Keratinocyte (primary cell): ENCODE measurements at regions not wholly inside any gene's neighbourhood (a gene's known extent, or its start where the extent isn't known, plus 50 kb on each side); places are given as distances from the start of the nearest gene placed in this dataset.
A peak's percentile ranks its signal among the peaks of the same experiment; 100 is the strongest.

Source experiments
- DNase-seq: peaks from one replicate; pipeline ENCODE4 v3.0.0-alpha.2; 2011; ENCODE audit warnings: low read depth, missing footprints, low spot score
- FAIRE-seq: peaks from 2 replicates; lab custom pipeline; 2011; peaks lifted over from hg19 to GRCh38; lab: Jason Lieb, UNC
- H2AFZ ChIP-seq: 2 replicates; pipeline ENCODE4 v1.6.0; 2012; ENCODE audit warnings: low read length, control low read depth, inconsistent platforms; ENCODE audit not compliant: control insufficient read depth
- H3K27ac ChIP-seq: 2 replicates; pipeline ENCODE4 v1.5.1; 2011; ENCODE audit warnings: low read length; ENCODE audit not compliant: control insufficient read depth, insufficient read depth
- H3K27me3 ChIP-seq: 3 replicates; pipeline ENCODE4 v1.6.0; 2011; ENCODE audit warnings: low read length; ENCODE audit not compliant: control insufficient read depth, insufficient read depth; ENCODE audit errors: extremely low read depth
- H3K36me3 ChIP-seq, 2 experiments: 2 replicates in 1 of 2; 3 replicates in 1 of 2; pipeline ENCODE4 v1.5.1; 2011; ENCODE audit warnings: low read length in 2 of 2, mild to moderate bottlenecking in 1 of 2; ENCODE audit not compliant: control insufficient read depth in 2 of 2, insufficient read depth in 2 of 2; ENCODE audit errors: extremely low read depth in 1 of 2
- H3K4me1 ChIP-seq: 3 replicates; pipeline ENCODE4 v1.5.1; 2011; ENCODE audit warnings: low read length; ENCODE audit not compliant: control insufficient read depth, insufficient read depth; ENCODE audit errors: extremely low read depth
- H3K4me2 ChIP-seq: 3 replicates; pipeline ENCODE4 v1.6.0; 2011; ENCODE audit warnings: low read depth, low read length; ENCODE audit not compliant: control insufficient read depth, insufficient read depth; ENCODE audit errors: extremely low read depth
- H3K4me3 ChIP-seq, 3 experiments: fragments of 200-600 bp in 1 of 3; sonication (generic) in 1 of 3; 2 replicates in 2 of 3; 3 replicates in 1 of 3; pipeline ENCODE4 v1.5.1; 2011 to 2016; ENCODE audit warnings: low read length in 3 of 3, mild to moderate bottlenecking in 3 of 3, control low read depth in 2 of 3, inconsistent platforms in 1 of 3, low read depth in 1 of 3, mixed read lengths in 1 of 3, mixed run types in 1 of 3, moderate library complexity in 1 of 3; ENCODE audit not compliant: control insufficient read depth in 2 of 3, insufficient read depth in 2 of 3; ENCODE audit errors: extremely low read depth in 1 of 3
- H3K79me2 ChIP-seq: 2 replicates; pipeline ENCODE4 v1.6.0; 2012; ENCODE audit warnings: low read length; ENCODE audit not compliant: control insufficient read depth, insufficient read depth
- H3K9ac ChIP-seq: 3 replicates; pipeline ENCODE4 v1.6.0; 2011; ENCODE audit warnings: low read length; ENCODE audit not compliant: control insufficient read depth, insufficient read depth; ENCODE audit errors: extremely low read depth
- H3K9me1 ChIP-seq: 3 replicates; pipeline ENCODE4 v1.6.0; 2011; ENCODE audit warnings: low read length; ENCODE audit not compliant: control insufficient read depth, insufficient read depth; ENCODE audit errors: extremely low read depth
- H3K9me3 ChIP-seq: 2 replicates; pipeline ENCODE4 v1.5.1; 2012; ENCODE audit warnings: low read depth, low read length; ENCODE audit not compliant: control insufficient read depth
- H4K20me1 ChIP-seq: 3 replicates; pipeline ENCODE4 v1.6.0; 2011; ENCODE audit warnings: low read length; ENCODE audit not compliant: control insufficient read depth, insufficient read depth; ENCODE audit errors: extremely low read depth
- EZH2 ChIP-seq: IDR thresholded peaks from one replicate; pipeline ENCODE4 v1.6.1; 2012; ENCODE audit warnings: inconsistent platforms, mild to moderate bottlenecking, low read length, moderate library complexity
- dilution Hi-C: fragments of 300-500 bp; cut with MboI; formaldehyde crosslinking; loops from one replicate; pipeline ENCODE4 v1.7.0; 2020; ENCODE audit warnings: low sequenced_read_pairs; ENCODE audit not compliant: extremely low pct_ligation_motif_present
- TF ChIP-seq, protein P1 (sequence below), 3 experiments: IDR thresholded peaks in 1 of 3; conservative IDR thresholded peaks in 1 of 3; optimal IDR thresholded peaks in 1 of 3; 2 replicates in 2 of 3; 3 replicates in 1 of 3; pipeline versions ENCODE3 to v1.5.1; 2011; ENCODE audit warnings: low read length in 3 of 3, mild to moderate bottlenecking in 3 of 3, moderate library complexity in 2 of 3, control low read depth in 1 of 3, inconsistent platforms in 1 of 3; ENCODE audit not compliant: insufficient read depth in 2 of 3; ENCODE audit errors: extremely low read depth in 1 of 3

DNA sequence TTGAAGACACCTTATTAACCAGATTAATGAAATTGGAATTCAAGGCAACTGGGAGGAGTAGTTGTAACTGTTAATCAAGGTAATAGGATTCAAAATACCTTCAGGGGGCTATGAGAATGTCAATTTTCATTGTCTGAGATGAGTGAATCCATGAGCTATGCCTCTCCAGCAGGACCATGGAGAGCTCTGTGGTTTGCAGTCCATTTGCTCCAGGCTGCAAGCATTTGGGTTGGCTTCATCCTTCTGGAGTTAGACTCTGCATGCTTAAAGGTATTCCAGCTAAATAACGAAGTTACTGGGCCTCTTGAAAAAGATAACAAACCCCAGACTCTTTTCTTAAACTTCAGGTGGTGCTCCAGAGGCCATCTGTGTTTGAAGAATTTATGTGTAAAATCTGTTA is 207.1 kb upstream of the SLC8A1 start:
- DNase-seq (no peak), FAIRE-seq (peak; percentile 83)
- Histone ChIP-seq H3K4me2 (no peak overlapping the region), H3K27me3 (no peaks in the 10 kb centered on the region), H4K20me1 (no peaks in the 10 kb centered on the region), H3K27ac (no peak overlapping the region), H3K36me3 (no peaks in the 10 kb centered on the region), H2AFZ (no peak overlapping the region), H3K4me1 (peaks cover 6% of the 10 kb centered on the region), H3K9me3 (no peaks in the 10 kb centered on the region), H3K4me3 (no peak overlapping the region), H3K9me1 (no peaks in the 10 kb centered on the region), H3K9ac (no peak overlapping the region), H3K79me2 (no peaks in the 10 kb centered on the region)
- TF ChIP-seq EZH2, result no peak
- dilution Hi-C loops, result no loop called here

DNA sequence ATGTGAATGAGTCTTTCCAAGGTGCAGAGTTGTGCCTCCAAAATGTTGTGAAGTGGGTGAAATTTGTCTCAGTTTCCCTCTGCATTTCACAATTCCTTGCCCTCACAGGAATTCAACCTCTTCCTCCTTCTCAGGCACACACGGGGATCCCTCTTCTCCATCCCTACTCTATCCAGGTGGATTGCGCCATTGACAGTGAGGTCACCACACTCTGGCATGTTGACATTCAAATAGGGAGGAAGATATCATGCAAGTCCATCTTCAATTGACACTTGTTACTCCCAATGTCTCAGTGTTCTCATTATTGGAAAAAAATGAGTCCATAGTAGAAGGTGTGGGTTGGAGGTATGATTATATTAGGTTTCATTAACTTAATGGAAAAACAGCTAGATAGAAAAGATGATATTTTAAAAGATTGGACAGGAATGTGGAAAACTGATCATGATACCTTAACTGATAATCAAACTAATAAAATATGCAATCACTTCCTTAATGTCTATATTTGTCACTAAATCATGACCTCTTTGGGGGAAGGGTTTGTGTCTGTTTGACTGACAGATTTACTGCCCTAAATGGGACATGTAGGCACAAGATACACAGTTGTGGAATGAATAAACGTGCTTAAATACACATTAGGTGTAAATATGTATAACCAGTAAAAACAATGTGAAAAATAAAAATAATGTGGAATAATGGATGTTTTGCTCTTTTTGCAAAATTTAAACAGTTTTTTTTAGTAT is 213.8 kb upstream of the SLC8A1 start:
- H2AFZ ChIP-seq, result no peak overlapping the region
- H3K79me2 ChIP-seq, result no peaks in the 10 kb centered on the region
- H3K36me3 ChIP-seq, result no peaks in the 10 kb centered on the region
- no peaks in the 10 kb centered on the region for H3K9me1 ChIP-seq
- H3K4me3 ChIP-seq, result no peak overlapping the region
- no peaks in the 10 kb centered on the region for H3K27me3 ChIP-seq
- dilution Hi-C loops, result no loop called here
- FAIRE-seq (no peak), DNase-seq (no peak)
- H4K20me1 ChIP-seq, result no peaks in the 10 kb centered on the region
- no peak overlapping the region for H3K27ac ChIP-seq
- TF ChIP-seq EZH2, result no peak
- TF ChIP-seq, protein P1, sequence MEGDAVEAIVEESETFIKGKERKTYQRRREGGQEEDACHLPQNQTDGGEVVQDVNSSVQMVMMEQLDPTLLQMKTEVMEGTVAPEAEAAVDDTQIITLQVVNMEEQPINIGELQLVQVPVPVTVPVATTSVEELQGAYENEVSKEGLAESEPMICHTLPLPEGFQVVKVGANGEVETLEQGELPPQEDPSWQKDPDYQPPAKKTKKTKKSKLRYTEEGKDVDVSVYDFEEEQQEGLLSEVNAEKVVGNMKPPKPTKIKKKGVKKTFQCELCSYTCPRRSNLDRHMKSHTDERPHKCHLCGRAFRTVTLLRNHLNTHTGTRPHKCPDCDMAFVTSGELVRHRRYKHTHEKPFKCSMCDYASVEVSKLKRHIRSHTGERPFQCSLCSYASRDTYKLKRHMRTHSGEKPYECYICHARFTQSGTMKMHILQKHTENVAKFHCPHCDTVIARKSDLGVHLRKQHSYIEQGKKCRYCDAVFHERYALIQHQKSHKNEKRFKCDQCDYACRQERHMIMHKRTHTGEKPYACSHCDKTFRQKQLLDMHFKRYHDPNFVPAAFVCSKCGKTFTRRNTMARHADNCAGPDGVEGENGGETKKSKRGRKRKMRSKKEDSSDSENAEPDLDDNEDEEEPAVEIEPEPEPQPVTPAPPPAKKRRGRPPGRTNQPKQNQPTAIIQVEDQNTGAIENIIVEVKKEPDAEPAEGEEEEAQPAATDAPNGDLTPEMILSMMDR (optimal IDR thresholded peaks at IDR 0.05 in 1 of 3, IDR thresholded peaks at IDR 0.05 in 1 of 3, conservative IDR thresholded peaks at IDR 0.05 in 1 of 3; ENCODE audit: extremely low read depth in 1 of 3, insufficient read depth in 2 of 3, low read length in 3 of 3), result no peak
- H3K9ac ChIP-seq, result no peak overlapping the region
- no peaks in the 10 kb centered on the region for H3K9me3 ChIP-seq
- no peak overlapping the region for H3K4me2 ChIP-seq
- no peaks in the 10 kb centered on the region for H3K4me1 ChIP-seq

DNA sequence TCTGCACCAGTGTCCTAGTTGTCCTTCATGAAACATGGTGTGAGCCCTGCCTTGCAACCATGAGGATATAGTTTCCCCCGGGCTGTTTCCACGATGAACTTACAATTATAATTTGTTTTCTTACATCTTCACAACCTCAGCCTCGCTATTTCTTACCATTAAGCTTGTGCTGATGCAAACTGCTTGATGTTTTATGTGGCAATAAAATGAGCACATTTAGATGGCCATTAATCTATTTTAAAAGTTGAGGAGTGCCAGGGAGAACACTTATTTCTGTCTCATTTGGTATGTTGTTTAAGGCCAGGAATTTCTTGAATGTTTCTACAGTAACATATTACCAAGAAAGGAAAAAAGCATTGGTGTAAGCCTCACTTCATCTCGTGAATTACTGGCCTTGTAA is 214.5 kb upstream of the SLC8A1 start:
- DNase-seq (no peak), FAIRE-seq (no peak)
- Histone ChIP-seq H3K9me3 (no peaks in the 10 kb centered on the region), H3K9me1 (no peaks in the 10 kb centered on the region), H3K27ac (no peak overlapping the region), H3K79me2 (no peaks in the 10 kb centered on the region), H4K20me1 (no peaks in the 10 kb centered on the region), H3K27me3 (no peaks in the 10 kb centered on the region), H3K9ac (no peak overlapping the region), H3K4me3 (no peak overlapping the region), H2AFZ (no peak overlapping the region), H3K4me1 (no peaks in the 10 kb centered on the region), H3K36me3 (no peaks in the 10 kb centered on the region), H3K4me2 (no peak overlapping the region)
- no peak for TF ChIP-seq EZH2
- TF ChIP-seq, protein P1 (optimal IDR thresholded peaks at IDR 0.05 in 1 of 3, IDR thresholded peaks at IDR 0.05 in 1 of 3, conservative IDR thresholded peaks at IDR 0.05 in 1 of 3; ENCODE audit: extremely low read depth in 1 of 3, insufficient read depth in 2 of 3, low read length in 3 of 3), result no peak
- dilution Hi-C loops, result no loop called here
